HG03354 (cell line): ENCODE measurements at regions not wholly inside any gene's neighbourhood (a gene's known extent, or its start where the extent isn't known, plus 50 kb on each side); places are given as distances from the start of the nearest gene placed in this dataset.
"Not testable (repeated sequence)": the region's sequence is repeated elsewhere in the genome, so short reads cannot be mapped to it uniquely, and the experiment has no call there.

ENCODE experiments used
- ATAC-seq: cut with Tn5 transposase; IDR thresholded peaks from one replicate; pipeline ENCODE4 v1.9.1; 2021; ENCODE audit warnings: mild to moderate bottlenecking; ENCODE audit not compliant: unreplicated experiment, poor library complexity, severe bottlenecking

- ATAC-seq: no peak
Observed at GRCh38 chr14:88064841-88065240, 59.9 kb downstream of the GPR65 start.

- ATAC-seq: no peak
Observed at GRCh38 chr14:88069677-88070076, 64.7 kb downstream of the GPR65 start.

- ATAC-seq: no peak
Observed at GRCh38 chr14:88075269-88075981, 70.5 kb downstream of the GPR65 start.

GRCh38 chr14:88078525-88078924, 73.6 kb downstream of the GPR65 start:
- no peak for ATAC-seq

- ATAC-seq: no peak
Observed at GRCh38 chr14:88079624-88080023, 74.7 kb downstream of the GPR65 start.

GRCh38 chr14:88085736-88086135, 80.8 kb downstream of the GPR65 start:
- no peak for ATAC-seq

- ATAC-seq: no peak
Observed at GRCh38 chr14:88089445-88089844, 84.5 kb downstream of the GPR65 start.

- no peak for ATAC-seq
Observed at GRCh38 chr14:88092529-88092928, 87.6 kb downstream of the GPR65 start.

- no peak for ATAC-seq
Observed at GRCh38 chr14:88095791-88096190, 90.9 kb downstream of the GPR65 start.

- ATAC-seq: no peak
Observed at GRCh38 chr14:88098163-88098562, 93.2 kb downstream of the GPR65 start.

- no peak for ATAC-seq
Observed at GRCh38 chr14:88104710-88105109, 99.8 kb downstream of the GPR65 start.

- no peak for ATAC-seq
Observed at GRCh38 chr14:88106377-88106776, 101.4 kb downstream of the GPR65 start.

GRCh38 chr14:88127669-88128068, 122.7 kb downstream of the GPR65 start:
- not testable (repeated sequence) for ATAC-seq

GRCh38 chr14:88128816-88129215, 123.9 kb downstream of the GPR65 start:
- no peak for ATAC-seq

GRCh38 chr14:88129306-88130056, 124.5 kb downstream of the GPR65 start:
- ATAC-seq: peak; percentile 85

- ATAC-seq: peak; percentile 41
Observed at GRCh38 chr14:88130057-88130432, 125.1 kb downstream of the GPR65 start.
